Activated T-cell treated with anti-CD3 and anti-CD28 coated beads, Interleukin-2, amount 50 U/mL, for 4 hours (primary cell): ENCODE measurements at regions not wholly inside any gene's neighbourhood (a gene's known extent, or its start where the extent isn't known, plus 50 kb on each side); places are given as distances from the start of the nearest gene placed in this dataset.

ENCODE experiments used
- ATAC-seq, 2 donors: fragments of 200-7000 bp; cut with Tn5 transposase; one replicate each; pipeline ENCODE4 v1.10.0; 2021
- DNase-seq: peaks from one replicate; pipeline ENCODE4 v3.0.0-alpha.2; 2020
- H3K27me3 Mint-ChIP-seq: one replicate; pipeline ENCODE4 v1.8.0; 2021; ENCODE audit warnings: low read depth, mixed read lengths
- H3K36me3 Mint-ChIP-seq: one replicate; pipeline ENCODE4 v1.8.0; 2022; ENCODE audit warnings: mixed read lengths; ENCODE audit not compliant: insufficient read depth
- H3K4me1 Mint-ChIP-seq: one replicate; pipeline ENCODE4 v1.8.0; 2021; ENCODE audit warnings: low read depth, mixed read lengths
- H3K4me3 Mint-ChIP-seq: one replicate; pipeline ENCODE4 v1.8.0; 2021; ENCODE audit warnings: mild to moderate bottlenecking, moderate library complexity, mixed read lengths
- H3K9me3 Mint-ChIP-seq: one replicate; pipeline ENCODE4 v1.8.0; 2021; ENCODE audit warnings: mixed read lengths

- Mint-ChIP-seq H3K27me3 (no peaks in the 10 kb centered on the region), H3K4me1 (no peaks in the 10 kb centered on the region), H3K9me3 (peaks cover 30% of the 10 kb centered on the region), H3K36me3 (no peaks in the 10 kb centered on the region), H3K4me3 (no peak overlapping the region)
- ATAC-seq = no peak
- DNase-seq = no peak
Measured at GRCh38 chr16:64309398-64310110, 812.3 kb downstream of the CDH11 start.

GRCh38 chr16:64308721-64309120, 813.1 kb downstream of the CDH11 start:
- no peak for ATAC-seq
- no peaks in the 10 kb centered on the region for H3K4me1 Mint-ChIP-seq

GRCh38 chr16:64307431-64307830, 814.4 kb downstream of the CDH11 start:
- Mint-ChIP-seq H3K27me3 (no peaks in the 10 kb centered on the region), H3K9me3 (peaks cover 18% of the 10 kb centered on the region), H3K36me3 (no peaks in the 10 kb centered on the region), H3K4me1 (no peaks in the 10 kb centered on the region), H3K4me3 (no peak overlapping the region)
- DNase-seq (no peak), ATAC-seq (no peak)

More at GRCh38 chr16:64308721-64309120, 813.1 kb downstream of the CDH11 start:
- H3K27me3 Mint-ChIP-seq = no peaks in the 10 kb centered on the region
- peaks cover 25% of the 10 kb centered on the region for H3K9me3 Mint-ChIP-seq
- DNase-seq = no peak
- no peaks in the 10 kb centered on the region for H3K36me3 Mint-ChIP-seq
- no peak overlapping the region for H3K4me3 Mint-ChIP-seq

GRCh38 chr16:64305663-64306062, 816.2 kb downstream of the CDH11 start:
- no peaks in the 10 kb centered on the region for H3K36me3 Mint-ChIP-seq
- H3K9me3 Mint-ChIP-seq = peaks cover 18% of the 10 kb centered on the region
- DNase-seq (no peak), ATAC-seq (no peak)
- H3K4me3 Mint-ChIP-seq = no peak overlapping the region
- H3K4me1 Mint-ChIP-seq = no peaks in the 10 kb centered on the region
- no peaks in the 10 kb centered on the region for H3K27me3 Mint-ChIP-seq

- no peak for ATAC-seq
- no peak overlapping the region for H3K4me3 Mint-ChIP-seq
- no peaks in the 10 kb centered on the region for H3K4me1 Mint-ChIP-seq
Measured at GRCh38 chr16:64304951-64305350, 816.9 kb downstream of the CDH11 start.

DNA sequence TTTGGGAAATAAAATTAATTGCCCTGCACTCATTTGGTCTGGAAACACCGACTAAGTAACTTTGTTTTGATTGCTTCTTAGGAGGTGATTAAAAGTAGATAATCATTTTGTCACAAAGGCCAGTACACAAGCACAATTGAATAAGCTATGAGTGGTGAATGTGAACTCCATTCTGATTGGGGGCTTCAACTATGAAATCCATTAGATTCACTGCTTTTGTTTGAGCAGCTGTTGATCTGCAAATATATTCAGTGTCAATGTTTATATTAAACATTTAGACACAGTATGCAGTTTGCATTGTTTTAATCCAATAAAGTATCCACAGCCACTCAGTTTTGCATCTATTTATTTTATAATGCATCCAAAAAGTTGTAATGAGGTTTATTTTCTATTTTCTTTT, 817.5 kb downstream of the CDH11 start:
- Mint-ChIP-seq H3K4me1 (no peaks in the 10 kb centered on the region), H3K27me3 (no peaks in the 10 kb centered on the region), H3K4me3 (no peak overlapping the region), H3K36me3 (no peaks in the 10 kb centered on the region), H3K9me3 (peaks cover 7% of the 10 kb centered on the region)
- ATAC-seq (no peak), DNase-seq (no peak)

More at GRCh38 chr16:64304951-64305350, 816.9 kb downstream of the CDH11 start:
- Mint-ChIP-seq H3K9me3 (peaks cover 12% of the 10 kb centered on the region), H3K36me3 (no peaks in the 10 kb centered on the region), H3K27me3 (no peaks in the 10 kb centered on the region)
- no peak for DNase-seq

DNA sequence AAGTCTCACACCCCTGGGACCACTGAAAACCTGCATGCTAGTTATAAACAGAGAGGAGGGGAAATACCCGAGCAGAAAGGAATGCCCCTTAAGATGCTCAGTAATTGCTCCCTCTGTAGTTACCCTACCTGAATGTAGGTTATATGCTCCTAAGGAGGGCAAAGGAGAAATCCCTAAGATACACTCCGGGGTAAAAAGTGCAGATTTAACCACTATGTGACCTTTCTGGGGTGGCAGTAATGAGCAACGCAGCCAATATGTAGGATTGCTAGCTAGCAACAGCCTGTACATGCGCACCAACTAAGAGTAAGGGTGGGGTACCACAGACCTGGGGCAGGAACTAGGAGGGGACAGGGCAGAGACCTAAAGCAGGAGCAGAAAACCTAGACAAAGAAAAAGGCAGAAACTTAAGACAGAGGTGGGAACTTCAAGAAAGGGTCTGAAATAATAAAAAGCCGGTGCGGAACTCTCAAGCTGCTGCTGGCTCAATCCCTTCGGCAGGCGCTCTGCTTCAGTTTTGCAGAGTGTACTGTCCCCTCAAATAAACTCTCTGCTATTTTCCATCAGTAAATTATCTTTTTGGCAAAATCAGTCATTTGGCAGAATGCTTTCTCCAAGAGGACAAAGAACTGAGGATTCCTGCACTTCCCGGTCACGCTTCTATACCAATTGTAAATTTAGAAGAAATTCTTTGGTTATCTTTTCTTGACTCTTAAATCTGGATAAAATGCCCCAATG, 823.8 kb downstream of the CDH11 start:
- ATAC-seq = no peak
- no peak overlapping the region for H3K4me3 Mint-ChIP-seq

GRCh38 chr16:64295466-64295865, 826.4 kb downstream of the CDH11 start:
- Mint-ChIP-seq H3K4me1 (no peaks in the 10 kb centered on the region), H3K27me3 (no peaks in the 10 kb centered on the region), H3K4me3 (no peak overlapping the region), H3K36me3 (no peaks in the 10 kb centered on the region), H3K9me3 (peaks cover 31% of the 10 kb centered on the region)
- no peak for DNase-seq
- no peak for ATAC-seq

More for the DNA sequence above, 823.8 kb downstream of the CDH11 start:
- Mint-ChIP-seq H3K36me3 (no peaks in the 10 kb centered on the region), H3K9me3 (peaks cover 20% of the 10 kb centered on the region), H3K4me1 (no peaks in the 10 kb centered on the region), H3K27me3 (no peaks in the 10 kb centered on the region)
- no peak for DNase-seq

- DNase-seq = no peak
- no peaks in the 10 kb centered on the region for H3K4me1 Mint-ChIP-seq
- H3K36me3 Mint-ChIP-seq = no peaks in the 10 kb centered on the region
- ATAC-seq = no peak
- H3K27me3 Mint-ChIP-seq = no peaks in the 10 kb centered on the region
- H3K9me3 Mint-ChIP-seq = peaks cover 27% of the 10 kb centered on the region
- H3K4me3 Mint-ChIP-seq = no peak overlapping the region
Measured at GRCh38 chr16:64292953-64293352, 828.9 kb downstream of the CDH11 start.

DNA sequence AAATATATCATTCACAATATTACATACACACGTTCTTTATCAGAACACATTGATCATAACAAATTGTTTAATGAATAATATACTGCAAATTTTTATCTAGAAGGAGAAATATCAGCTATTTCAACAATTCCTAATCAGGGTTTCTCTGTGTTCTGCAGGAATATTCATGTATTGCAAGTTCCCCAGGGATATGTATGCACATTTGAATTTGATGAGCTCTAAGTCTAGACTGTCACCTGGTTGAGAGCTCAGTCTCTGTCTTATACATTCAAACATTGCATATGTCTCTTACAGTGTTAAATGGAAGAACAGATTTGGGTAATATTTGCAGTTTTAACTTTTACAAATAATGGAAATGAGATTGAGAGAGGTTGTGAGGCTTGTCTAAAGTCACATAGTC, 829.7 kb downstream of the CDH11 start:
- H3K4me1 Mint-ChIP-seq = no peaks in the 10 kb centered on the region
- ATAC-seq = no peak
- H3K27me3 Mint-ChIP-seq = no peaks in the 10 kb centered on the region
- no peaks in the 10 kb centered on the region for H3K36me3 Mint-ChIP-seq
- no peak overlapping the region for H3K4me3 Mint-ChIP-seq
- no peak for DNase-seq
- peaks cover 22% of the 10 kb centered on the region for H3K9me3 Mint-ChIP-seq

GRCh38 chr16:64290461-64290860, 831.4 kb downstream of the CDH11 start:
- H3K36me3 Mint-ChIP-seq = no peaks in the 10 kb centered on the region
- no peak overlapping the region for H3K4me3 Mint-ChIP-seq
- no peak for ATAC-seq
- H3K9me3 Mint-ChIP-seq = peaks cover 21% of the 10 kb centered on the region
- H3K27me3 Mint-ChIP-seq = no peaks in the 10 kb centered on the region
- H3K4me1 Mint-ChIP-seq = no peaks in the 10 kb centered on the region
- DNase-seq = no peak

- ATAC-seq (no peak), DNase-seq (no peak)
- Mint-ChIP-seq H3K9me3 (peaks cover 19% of the 10 kb centered on the region), H3K4me3 (no peak overlapping the region), H3K36me3 (no peaks in the 10 kb centered on the region), H3K4me1 (no peaks in the 10 kb centered on the region), H3K27me3 (no peaks in the 10 kb centered on the region)
Measured at GRCh38 chr16:64287655-64288528, 834.0 kb downstream of the CDH11 start.

DNA sequence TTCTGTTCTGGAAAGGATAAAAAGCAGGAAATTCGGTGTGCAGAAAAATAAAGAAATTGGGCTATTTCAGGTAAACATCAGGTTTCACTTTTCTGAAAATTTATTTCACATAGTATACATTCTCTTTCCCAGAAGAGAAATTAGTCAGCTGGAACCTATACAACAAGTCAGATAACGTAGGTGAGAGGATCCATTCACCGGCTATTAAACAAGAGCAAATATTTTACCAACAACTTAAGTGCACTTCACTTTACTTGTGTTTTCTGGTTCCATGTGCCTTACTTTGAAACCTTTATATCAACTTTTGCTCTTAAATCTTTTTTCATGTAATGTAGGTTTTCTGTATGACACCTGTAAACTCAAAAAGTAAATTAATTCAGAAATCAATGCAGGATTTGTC, 839.7 kb downstream of the CDH11 start:
- DNase-seq (no peak), ATAC-seq (no peak)
- Mint-ChIP-seq H3K9me3 (peaks cover 16% of the 10 kb centered on the region), H3K36me3 (no peaks in the 10 kb centered on the region), H3K27me3 (no peaks in the 10 kb centered on the region), H3K4me1 (no peaks in the 10 kb centered on the region), H3K4me3 (no peak overlapping the region)

- no peaks in the 10 kb centered on the region for H3K4me1 Mint-ChIP-seq
- H3K36me3 Mint-ChIP-seq = no peaks in the 10 kb centered on the region
- DNase-seq (no peak), ATAC-seq (no peak)
- H3K9me3 Mint-ChIP-seq = peaks cover 22% of the 10 kb centered on the region
- no peak overlapping the region for H3K4me3 Mint-ChIP-seq
- H3K27me3 Mint-ChIP-seq = no peaks in the 10 kb centered on the region
Measured at GRCh38 chr16:64280317-64280716, 841.5 kb downstream of the CDH11 start.
